Transverse colon (tissue), 3 donors: ENCODE measurements at regions not wholly inside any gene's neighbourhood (a gene's known extent, or its start where the extent isn't known, plus 50 kb on each side); places are given as distances from the start of the nearest gene placed in this dataset.

Experiments used
- CTCF ChIP-seq, 5 experiments: fragments of 200-600 bp in 3 of 5; fragments of 450-650 bp in 2 of 5; sonication (generic) in 3 of 5; IDR thresholded peaks; 1 replicate in 2 of 5; 2 replicates in 3 of 5; pipeline ENCODE4 v1.5.1; 2016 to 2017; ENCODE audit warnings: antibody characterized with exemption in 5 of 5, inconsistent platforms in 3 of 5, mild to moderate bottlenecking in 2 of 5, moderate library complexity in 1 of 5
- EP300 ChIP-seq: sonication (generic); formaldehyde crosslinking; IDR thresholded peaks from one replicate; pipeline ENCODE4 v1.6.1; 2017; ENCODE audit warnings: antibody characterized with exemption, low read depth
- POLR2A ChIP-seq: fragments of 450-650 bp; IDR thresholded peaks from one replicate; pipeline ENCODE4 v1.6.1; 2016; ENCODE audit warnings: antibody characterized with exemption, mild to moderate bottlenecking, moderate library complexity

- TF ChIP-seq CTCF (IDR thresholded peaks at IDR 0.05) = no peak
- no peak for TF ChIP-seq POLR2A
- TF ChIP-seq EP300 = no peak
These were observed 222.6 kb downstream of the ABHD5 start for GRCh38 chr3:43913036-43913948.
